ENCODE measurements at regions not wholly inside any gene's neighbourhood (a gene's known extent, or its start where the extent isn't known, plus 50 kb on each side); places are given as distances from the start of the nearest gene placed in this dataset.

- no peak for TF ChIP-seq CTCF (IDR thresholded peaks at IDR 0.05; ENCODE audit: insufficient read depth, low read depth, low read length)
- POLR2A ChIA-PET: no interaction called here
- H3K27me3 ChIP-seq (ENCODE audit: control insufficient read depth, insufficient read depth, low read length): no peaks in the 10 kb centered on the region
- no peak overlapping the region for H3K4me3 ChIP-seq (ENCODE audit: low read depth, low read length)
- no peaks in the 10 kb centered on the region for H3K36me3 ChIP-seq (ENCODE audit: control insufficient read depth, insufficient read depth, low read length)
- CTCF ChIA-PET: interaction anchor here (1.2 kb wide), 1 partner anchor 19 kb away, joined by 3 read pairs; no protein-coding TSS in a partner anchor
- DNase-seq (ENCODE audit: low read depth): no peak
These were observed 95.8 kb upstream of the PLCB4 start for GRCh38 chr20:8972963-8973705.

GRCh38 chr20:8974009-8974708 is 94.7 kb upstream of the PLCB4 start:
- H3K4me3 ChIP-seq (ENCODE audit: low read depth, low read length): no peak overlapping the region
- no peaks in the 10 kb centered on the region for H3K36me3 ChIP-seq (ENCODE audit: control insufficient read depth, insufficient read depth, low read length)
- ChIA-PET CTCF (no interaction called here), POLR2A (no interaction called here)
- no peak for TF ChIP-seq CTCF (IDR thresholded peaks at IDR 0.05; ENCODE audit: insufficient read depth, low read depth, low read length)
- DNase-seq (ENCODE audit: low read depth): no peak
- H3K27me3 ChIP-seq (ENCODE audit: control insufficient read depth, insufficient read depth, low read length): no peaks in the 10 kb centered on the region

DNA sequence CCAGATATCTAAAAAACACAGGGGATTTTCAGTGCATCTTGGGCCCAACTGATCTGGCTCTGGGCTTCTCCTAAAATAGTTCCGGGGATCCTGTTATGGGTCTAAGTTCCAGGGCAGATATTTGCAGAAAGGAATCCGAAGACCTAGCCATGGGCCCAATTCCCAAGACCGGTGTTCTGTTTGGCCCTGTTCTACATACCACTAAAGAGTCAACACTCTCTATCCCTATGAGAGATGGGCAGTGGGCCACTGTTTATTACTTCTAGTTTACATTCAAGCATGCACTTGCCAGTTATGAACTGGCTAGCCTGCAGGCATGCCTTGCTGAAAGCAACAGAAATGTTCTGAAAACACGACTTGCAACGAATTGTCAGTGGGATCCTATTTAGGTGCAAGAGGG is 87.4 kb upstream of the PLCB4 start:
- ChIA-PET POLR2A (no interaction called here), CTCF (no interaction called here)
- H3K27me3 ChIP-seq (ENCODE audit: control insufficient read depth, insufficient read depth, low read length): no peaks in the 10 kb centered on the region
- no peak for DNase-seq (ENCODE audit: low read depth)
- no peak overlapping the region for H3K4me3 ChIP-seq (ENCODE audit: low read depth, low read length)
- no peaks in the 10 kb centered on the region for H3K36me3 ChIP-seq (ENCODE audit: control insufficient read depth, insufficient read depth, low read length)
- no peak for TF ChIP-seq CTCF (IDR thresholded peaks at IDR 0.05; ENCODE audit: insufficient read depth, low read depth, low read length)

- CTCF ChIA-PET: no interaction called here
- no peak for DNase-seq (ENCODE audit: low read depth)
- Histone ChIP-seq H3K27me3 (ENCODE audit: control insufficient read depth, insufficient read depth, low read length) (no peaks in the 10 kb centered on the region), H3K4me3 (ENCODE audit: low read depth, low read length) (no peak overlapping the region), H3K36me3 (ENCODE audit: control insufficient read depth, insufficient read depth, low read length) (no peaks in the 10 kb centered on the region)
- POLR2A ChIA-PET: no interaction called here
- TF ChIP-seq CTCF (IDR thresholded peaks at IDR 0.05; ENCODE audit: insufficient read depth, low read depth, low read length): no peak
These were observed 85.2 kb upstream of the PLCB4 start for GRCh38 chr20:8983478-8984345.

DNA sequence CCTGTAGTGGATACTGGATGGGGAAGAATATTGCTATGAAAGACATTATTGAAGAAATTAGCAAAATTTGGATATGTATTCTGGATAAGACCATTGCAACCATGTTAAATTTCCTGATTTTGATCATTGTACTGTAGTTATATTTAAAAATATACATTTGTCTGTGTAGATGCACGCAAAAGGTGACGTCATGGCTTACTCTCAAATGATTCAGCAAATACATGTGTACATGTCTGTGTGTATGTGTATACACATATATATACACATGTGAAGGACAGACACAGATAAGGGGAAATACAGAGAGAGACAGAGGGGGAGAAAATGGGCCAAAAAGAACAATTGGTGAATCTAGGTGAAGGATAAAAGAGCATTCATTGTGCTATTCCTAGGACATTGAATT is 82.3 kb upstream of the PLCB4 start:
- H3K27me3 ChIP-seq (ENCODE audit: control insufficient read depth, insufficient read depth, low read length): peaks cover 1% of the 10 kb centered on the region; the same call in 1 of the 2 replicates
- no peak overlapping the region for H3K4me3 ChIP-seq (ENCODE audit: low read depth, low read length)
- DNase-seq (ENCODE audit: low read depth): no peak
- no peaks in the 10 kb centered on the region for H3K36me3 ChIP-seq (ENCODE audit: control insufficient read depth, insufficient read depth, low read length)
- TF ChIP-seq CTCF (IDR thresholded peaks at IDR 0.05; ENCODE audit: insufficient read depth, low read depth, low read length): no peak
- ChIA-PET POLR2A (no interaction called here), CTCF (no interaction called here)

Data from BJ (cell line).